Kidney tubule cell (primary cell): ENCODE measurements at regions not wholly inside any gene's neighbourhood (a gene's known extent, or its start where the extent isn't known, plus 50 kb on each side); places are given as distances from the start of the nearest gene placed in this dataset.
A peak's percentile ranks its signal among the peaks of the same experiment; 100 is the strongest.

Experiments used
- DNase-seq: peaks from one replicate; pipeline ENCODE4 v3.0.0-alpha.2; 2018; ENCODE audit warnings: low spot score

- DNase-seq, result no peak
Measured at GRCh38 chr1:221306239-221306638, 427.0 kb downstream of the HLX start.

DNA sequence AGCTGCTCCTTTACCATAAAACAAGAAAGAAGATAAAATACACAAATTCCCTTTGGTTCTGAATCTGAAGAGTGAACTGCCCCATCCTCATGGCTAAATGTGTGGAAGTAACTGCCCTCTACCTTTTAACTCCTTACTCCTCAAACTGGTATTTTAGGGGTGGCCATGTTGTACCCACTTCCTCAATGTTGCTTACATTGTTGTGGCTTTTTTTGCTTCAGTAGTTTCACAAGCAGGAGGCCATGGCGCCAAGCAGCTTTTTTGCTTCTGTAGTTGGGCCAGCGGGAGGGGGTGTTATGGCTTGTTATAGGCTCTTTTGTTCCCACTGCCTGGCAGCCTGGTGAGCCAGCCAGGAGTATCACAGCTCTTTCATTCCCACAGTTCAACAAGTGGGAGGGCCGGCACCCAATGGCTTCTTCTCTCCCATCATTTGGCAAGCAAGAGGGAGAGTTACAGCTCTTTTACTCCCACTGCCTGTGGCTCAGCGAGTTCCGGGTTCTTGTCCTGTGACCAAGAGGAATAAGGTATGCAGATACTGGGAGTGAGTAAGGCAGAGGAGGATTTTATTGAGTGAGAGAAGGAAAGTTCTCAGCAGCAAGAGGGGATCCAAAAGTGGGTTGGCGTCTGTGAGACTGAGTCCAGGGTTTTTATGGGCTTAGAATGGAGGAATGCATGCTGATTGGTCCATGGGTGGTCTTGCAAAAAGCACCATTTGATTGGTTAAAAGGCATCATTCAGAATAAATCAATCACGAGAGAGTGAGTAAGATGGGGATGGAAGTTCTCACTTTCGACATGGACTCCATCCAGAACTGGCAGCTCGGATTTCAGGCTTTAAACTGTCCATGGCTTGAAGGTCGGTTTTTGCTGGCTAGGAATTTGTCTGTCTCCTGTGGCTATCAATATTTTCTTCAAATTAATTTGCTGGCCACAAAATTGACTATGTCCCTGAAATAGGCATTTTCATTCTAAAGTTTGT is 429.6 kb downstream of the HLX start:
- no peak for DNase-seq

GRCh38 chr1:221309723-221310122 is 430.5 kb downstream of the HLX start:
- no peak for DNase-seq

GRCh38 chr1:221310180-221310579 is 430.9 kb downstream of the HLX start:
- no peak for DNase-seq

- DNase-seq, result peak; percentile 8
Measured at GRCh38 chr1:221315330-221315729, 426.6 kb downstream of the DUSP10 start.

DNA sequence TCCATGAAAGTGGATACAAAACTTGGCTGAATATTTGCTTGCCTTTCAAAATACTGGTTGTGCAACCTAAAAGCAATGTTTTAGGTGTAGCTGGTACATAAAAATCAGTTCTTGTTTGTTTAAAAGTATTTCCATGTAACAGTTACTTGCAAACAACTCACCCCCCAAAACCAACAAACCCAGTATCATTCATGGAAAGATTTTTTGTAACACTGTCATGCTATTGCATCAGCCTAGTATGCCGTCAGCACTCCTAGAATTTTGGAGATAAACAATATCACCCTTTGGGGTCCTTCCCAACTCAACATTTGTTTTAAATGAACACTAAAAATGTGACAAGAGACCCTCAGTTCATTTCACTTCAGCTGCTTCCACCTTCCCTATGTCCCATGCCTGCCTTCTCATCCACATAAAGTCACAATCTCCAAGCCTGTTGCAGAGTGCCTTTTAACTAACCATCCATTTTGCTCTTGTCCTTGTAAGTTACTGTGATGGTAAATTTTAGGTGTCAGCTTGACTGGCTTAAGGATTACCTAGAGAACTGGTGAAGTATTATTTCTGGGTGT is 425.3 kb downstream of the DUSP10 start:
- DNase-seq, result no peak

- DNase-seq, result no peak
Measured at GRCh38 chr1:221317537-221317936, 424.4 kb downstream of the DUSP10 start.

- DNase-seq, result no peak
Measured at GRCh38 chr1:221327954-221328353, 413.9 kb downstream of the DUSP10 start.

DNA sequence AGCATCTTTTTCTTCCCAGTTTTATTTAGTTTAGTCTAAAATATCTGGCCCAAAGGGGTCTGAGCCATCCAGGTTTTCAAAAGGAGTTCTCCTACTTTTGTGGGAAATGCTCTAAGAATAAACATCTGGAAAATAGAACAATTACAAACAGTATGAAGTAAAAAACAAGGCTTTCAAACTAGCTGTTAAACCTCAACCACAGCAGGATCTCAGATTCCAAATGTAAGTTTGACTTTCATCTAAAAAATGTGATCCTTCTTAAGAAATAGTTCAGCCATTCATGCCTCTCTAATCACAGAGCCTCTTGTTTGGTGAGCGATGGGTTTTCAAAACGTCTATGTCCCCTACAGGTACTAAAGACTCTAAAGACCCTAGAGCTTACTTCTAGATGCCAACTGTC is 413.5 kb downstream of the DUSP10 start:
- DNase-seq, result no peak

DNA sequence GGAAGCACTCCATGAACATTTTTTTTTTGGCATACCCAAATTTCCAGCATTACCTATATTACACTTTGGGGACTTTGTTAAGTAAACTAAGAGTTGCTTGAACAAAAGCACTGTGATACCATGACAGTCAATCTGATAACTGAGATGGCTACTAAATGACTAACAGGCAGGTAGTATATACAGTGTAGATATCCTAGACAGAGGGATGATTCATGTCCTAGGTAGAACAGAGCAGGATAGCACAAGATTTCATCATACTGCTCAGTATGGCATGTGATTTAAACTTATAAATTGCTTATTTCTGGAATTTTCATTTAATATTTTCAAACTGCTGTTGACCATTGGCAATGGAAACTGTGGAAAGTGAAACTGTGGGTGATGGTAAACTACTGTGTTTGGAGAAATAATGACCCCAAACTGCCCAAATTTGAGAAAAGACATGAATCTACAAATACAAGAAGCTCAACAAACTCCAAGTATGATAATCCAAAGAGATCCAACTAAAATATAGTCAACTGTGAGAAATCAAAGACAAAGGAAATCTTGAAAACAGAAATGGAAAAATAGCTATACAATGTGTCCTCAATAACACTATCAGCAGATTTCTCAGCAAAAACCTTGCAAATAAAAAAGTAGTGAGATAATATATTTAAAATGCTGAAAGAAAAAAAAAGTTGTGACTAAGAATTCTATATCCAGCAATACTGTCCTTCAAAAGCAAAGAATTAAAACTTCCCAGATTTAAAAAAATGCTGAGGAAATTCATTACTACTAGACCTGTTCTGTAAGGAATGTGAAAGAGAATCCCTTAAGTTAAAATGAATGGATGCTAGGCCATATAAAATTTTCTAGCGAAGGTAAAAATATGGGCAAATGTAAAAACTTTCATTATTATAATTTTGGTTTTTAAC is 410.4 kb downstream of the DUSP10 start:
- DNase-seq, result peak; percentile 4

DNA sequence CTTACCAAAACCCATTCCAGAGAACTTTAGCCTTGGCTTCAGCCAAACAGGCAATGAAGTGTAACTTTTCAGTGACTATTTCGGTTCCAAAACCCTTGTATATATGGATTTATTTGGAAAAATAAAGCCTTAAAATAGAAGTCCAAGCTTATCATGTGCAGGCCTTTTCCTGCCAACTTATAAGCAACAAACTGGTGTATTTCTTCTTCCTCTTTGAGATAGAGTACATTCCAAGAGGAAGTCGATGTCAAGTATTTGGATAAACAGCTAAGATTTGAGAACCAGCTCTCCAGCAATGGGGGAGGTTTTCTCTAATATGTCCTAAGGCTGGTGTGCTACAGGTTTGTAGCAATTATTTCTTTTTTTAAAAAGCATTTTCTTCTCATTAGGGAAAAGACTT is 407.8 kb downstream of the DUSP10 start:
- no peak for DNase-seq

DNA sequence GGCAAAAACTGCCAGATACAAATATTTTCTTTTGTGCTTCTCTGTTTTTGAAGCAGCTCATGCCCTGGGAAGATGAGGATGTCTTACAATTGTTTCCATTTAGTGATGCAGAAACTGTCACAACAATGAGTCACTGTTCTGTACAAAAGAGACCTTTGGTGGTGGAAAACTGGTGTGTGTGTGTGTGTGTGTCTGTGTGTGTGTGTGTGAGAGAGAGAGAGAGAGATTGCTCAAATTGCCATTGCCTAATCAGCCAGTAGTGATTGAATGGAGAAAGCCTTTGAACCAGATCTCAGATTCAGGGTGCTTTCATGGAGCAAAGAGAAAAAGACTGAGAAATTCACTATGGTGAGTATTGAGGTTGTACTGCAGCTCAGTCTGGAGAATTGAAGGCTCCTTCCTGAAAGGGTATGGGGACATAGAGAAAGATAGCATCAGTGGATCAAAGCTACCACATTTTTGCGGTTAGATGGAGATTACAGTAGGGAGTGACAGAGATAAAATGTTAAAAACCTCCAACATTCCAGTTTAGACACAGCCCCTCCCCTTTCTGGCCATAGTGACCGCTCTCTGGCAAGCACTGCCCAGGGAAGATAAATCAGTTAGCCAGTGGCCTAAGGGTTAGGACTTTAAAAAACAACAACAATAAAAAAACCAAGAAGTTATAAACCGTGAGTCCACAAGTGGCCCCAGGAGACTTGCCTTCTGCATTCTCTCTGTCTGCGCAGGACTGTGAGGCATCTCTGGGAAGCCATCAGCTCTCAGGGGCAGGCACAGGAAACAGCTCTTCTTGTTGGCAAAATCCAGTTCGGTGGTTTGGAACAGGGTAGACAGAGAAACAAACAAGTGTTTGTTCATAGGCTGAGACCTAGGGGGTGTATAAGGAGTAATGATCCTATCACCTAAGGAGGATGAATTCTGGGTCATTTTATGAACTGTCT is 406.5 kb downstream of the DUSP10 start:
- DNase-seq, result peak; percentile 61

GRCh38 chr1:221336126-221336525 is 405.8 kb downstream of the DUSP10 start:
- DNase-seq, result no peak

DNA sequence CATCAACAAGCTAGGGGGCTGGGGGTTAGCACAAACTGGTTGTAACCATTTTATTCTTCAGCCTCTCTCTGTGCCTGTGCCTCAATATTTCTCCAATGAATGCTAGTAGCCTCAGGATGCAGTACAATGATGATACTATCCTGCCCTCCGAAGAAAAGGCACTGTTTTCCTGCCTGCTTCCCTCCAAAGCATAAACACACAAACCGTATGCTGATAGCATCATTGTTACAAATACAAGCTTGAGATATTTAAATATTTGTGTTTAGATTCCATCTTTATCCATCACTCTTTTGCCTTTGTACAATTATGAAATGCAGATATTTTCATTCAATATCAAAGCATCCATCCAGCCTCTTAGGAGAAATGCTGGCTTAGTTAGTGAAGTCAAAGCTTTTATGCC is 404.8 kb downstream of the DUSP10 start:
- no peak for DNase-seq

GRCh38 chr1:221343136-221343535 is 398.8 kb downstream of the DUSP10 start:
- no peak for DNase-seq

GRCh38 chr1:221343607-221344006 is 398.3 kb downstream of the DUSP10 start:
- DNase-seq, result no peak

GRCh38 chr1:221344693-221345092 is 397.2 kb downstream of the DUSP10 start:
- DNase-seq, result peak; percentile 5

GRCh38 chr1:221347706-221348105 is 394.2 kb downstream of the DUSP10 start:
- DNase-seq, result peak; percentile 8

DNA sequence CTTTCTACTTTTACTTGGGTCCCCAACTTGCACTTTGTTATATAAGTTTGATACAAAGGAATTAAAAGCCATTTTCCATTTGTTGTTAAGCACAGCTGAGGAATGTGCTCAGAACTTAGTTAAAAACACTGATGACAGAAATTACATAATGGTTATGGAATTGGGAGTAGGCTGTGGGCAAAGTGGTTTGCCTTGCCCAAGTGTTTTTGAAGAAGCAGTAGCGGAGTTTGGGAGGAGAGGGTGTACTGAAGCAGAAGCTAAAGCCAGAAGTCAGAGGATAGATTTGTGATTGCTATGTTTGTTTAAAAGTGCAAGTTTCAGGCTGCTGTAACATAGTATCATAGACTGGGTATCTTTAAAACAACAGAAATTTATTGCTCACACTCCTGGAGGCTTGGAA is 391.8 kb downstream of the DUSP10 start:
- no peak for DNase-seq

DNA sequence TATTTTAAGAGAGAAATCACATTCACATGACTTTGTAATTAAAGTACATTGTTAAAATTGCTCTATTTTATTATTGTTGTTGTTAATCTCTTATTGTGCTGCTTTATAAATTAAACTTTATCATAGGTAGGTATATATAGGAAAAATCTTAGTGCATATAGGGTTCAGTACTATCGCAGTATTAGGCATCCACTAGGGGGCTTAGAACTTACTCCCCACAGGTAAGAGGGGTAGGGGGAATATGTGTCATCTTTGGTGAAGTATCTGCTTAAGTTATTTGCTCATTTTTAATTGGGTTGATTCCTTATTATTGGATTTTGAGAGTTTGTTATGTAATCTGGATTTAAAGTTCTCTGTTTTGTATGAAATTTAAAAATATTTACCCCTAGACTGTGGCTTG is 385.2 kb downstream of the DUSP10 start:
- no peak for DNase-seq

DNA sequence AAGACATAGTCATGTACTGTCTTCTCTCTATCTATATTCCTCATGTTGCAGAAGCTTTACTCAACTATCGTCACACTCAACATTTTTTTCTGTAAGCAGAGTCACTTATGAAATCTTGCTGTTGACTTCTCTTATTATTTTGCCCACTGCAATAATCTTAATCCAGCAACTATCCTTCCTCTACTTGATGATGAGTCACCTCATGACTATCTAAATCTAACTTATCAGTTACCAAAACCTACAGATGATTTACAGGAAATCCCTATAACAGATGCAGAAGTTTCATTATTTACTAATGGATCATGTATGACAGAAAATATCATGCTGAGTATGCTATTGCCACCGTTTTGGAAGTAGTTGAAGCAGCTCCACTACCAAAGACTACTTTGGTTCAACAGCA is 378.9 kb downstream of the DUSP10 start:
- peak; percentile 37 for DNase-seq
